Stimulated activated CD4-positive, alpha-beta T cell treated with anti-CD3 and anti-CD28 coated beads, TNF-alpha, amount 100 ng/mL, for 4 hours (primary cell): ENCODE measurements at regions not wholly inside any gene's neighbourhood (a gene's known extent, or its start where the extent isn't known, plus 50 kb on each side); places are given as distances from the start of the nearest gene placed in this dataset.
"Not testable (repeated sequence)": the region's sequence is repeated elsewhere in the genome, so short reads cannot be mapped to it uniquely, and the experiment has no call there.

Experiments
- DNase-seq, 3 experiments: peaks; one replicate each; pipeline ENCODE4 v3.0.0-alpha.2; 2020; ENCODE audit warnings: low read depth in 3 of 3

GRCh38 chr3:67064105-67064504 is 66.0 kb downstream of the KBTBD8 start:
- DNase-seq, result no peak

- DNase-seq, result no peak
Measured at GRCh38 chr3:67067251-67067650, 69.1 kb downstream of the KBTBD8 start.

- not testable (repeated sequence) for DNase-seq
Measured at GRCh38 chr3:67072640-67073039, 74.5 kb downstream of the KBTBD8 start.

GRCh38 chr3:67073812-67074211 is 75.7 kb downstream of the KBTBD8 start:
- no peak for DNase-seq

- DNase-seq, result no peak
Measured at GRCh38 chr3:67075295-67075694, 77.2 kb downstream of the KBTBD8 start.

GRCh38 chr3:67076607-67077006 is 78.5 kb downstream of the KBTBD8 start:
- no peak for DNase-seq

GRCh38 chr3:67077656-67078055 is 79.5 kb downstream of the KBTBD8 start:
- DNase-seq, result no peak

- no peak for DNase-seq
Measured at GRCh38 chr3:67082533-67083024, 84.5 kb downstream of the KBTBD8 start.

GRCh38 chr3:67083277-67083676 is 85.2 kb downstream of the KBTBD8 start:
- DNase-seq, result peak in 2 of 3 experiments; percentile 8 to 13

- DNase-seq, result no peak
Measured at GRCh38 chr3:67087788-67088187, 89.7 kb downstream of the KBTBD8 start.

- no peak for DNase-seq
Measured at GRCh38 chr3:67090474-67090873, 92.4 kb downstream of the KBTBD8 start.

- DNase-seq, result no peak
Measured at GRCh38 chr3:67093305-67093704, 95.2 kb downstream of the KBTBD8 start.

- DNase-seq, result no peak
Measured at GRCh38 chr3:67094167-67094566, 96.1 kb downstream of the KBTBD8 start.

- no peak for DNase-seq
Measured at GRCh38 chr3:67094774-67095173, 96.7 kb downstream of the KBTBD8 start.

- DNase-seq, result no peak
Measured at GRCh38 chr3:67104388-67104787, 106.3 kb downstream of the KBTBD8 start.

GRCh38 chr3:67106874-67107273 is 108.8 kb downstream of the KBTBD8 start:
- DNase-seq, result no peak

GRCh38 chr3:67109651-67110204 is 111.6 kb downstream of the KBTBD8 start:
- DNase-seq, result no peak

GRCh38 chr3:67113802-67114407 is 115.8 kb downstream of the KBTBD8 start:
- peak; percentile 48 to 71 (median 68) for DNase-seq

- no peak for DNase-seq
Measured at GRCh38 chr3:67118122-67118521, 120.0 kb downstream of the KBTBD8 start.

GRCh38 chr3:67118635-67119034 is 120.5 kb downstream of the KBTBD8 start:
- DNase-seq, result no peak

- DNase-seq, result no peak
Measured at GRCh38 chr3:67123914-67124313, 125.8 kb downstream of the KBTBD8 start.

GRCh38 chr3:67127254-67127653 is 129.1 kb downstream of the KBTBD8 start:
- no peak for DNase-seq

GRCh38 chr3:67142432-67142831 is 144.3 kb downstream of the KBTBD8 start:
- no peak for DNase-seq

- DNase-seq, result no peak
Measured at GRCh38 chr3:67145738-67146137, 147.6 kb downstream of the KBTBD8 start.
